WERI-Rb-1 (cell line): ENCODE measurements at regions not wholly inside any gene's neighbourhood (a gene's known extent, or its start where the extent isn't known, plus 50 kb on each side); places are given as distances from the start of the nearest gene placed in this dataset.

Experiments used
- DNase-seq: peaks from one replicate; pipeline ENCODE4 v3.0.0-alpha.2; 2020
- H3K27ac ChIP-seq: fragments of 250-450 bp; sonication (Bioruptor Pico); 2 replicates; pipeline ENCODE4 v1.5.1; 2020; ENCODE audit warnings: mild to moderate bottlenecking, moderate library complexity
- H3K27me3 ChIP-seq: fragments of 250-450 bp; sonication (Bioruptor Pico); 2 replicates; pipeline ENCODE4 v1.5.1; 2021; ENCODE audit warnings: mild to moderate bottlenecking, low read depth, moderate library complexity; ENCODE audit not compliant: insufficient read depth, severe bottlenecking
- H3K36me3 ChIP-seq: fragments of 250-450 bp; sonication (Bioruptor Pico); 2 replicates; pipeline ENCODE4 v1.5.1; 2020; ENCODE audit warnings: mild to moderate bottlenecking, moderate library complexity
- H3K4me3 ChIP-seq: 2 replicates; pipeline ENCODE4 v1.5.1; 2011; ENCODE audit warnings: low read depth, mild to moderate bottlenecking, control low read depth, low read length
- H3K9me3 ChIP-seq: fragments of 250-450 bp; sonication (Bioruptor Pico); 2 replicates; pipeline ENCODE4 v1.5.1; 2021; ENCODE audit warnings: mild to moderate bottlenecking, moderate library complexity; ENCODE audit not compliant: severe bottlenecking
- CTCF ChIP-seq: IDR thresholded peaks from 2 replicates; pipeline ENCODE4 v1.5.1; 2011; ENCODE audit warnings: low read depth, mild to moderate bottlenecking, control low read depth, inconsistent platforms, low read length

GRCh38 chr15:38992506-38992905, 427.9 kb upstream of the RASGRP1 start:
- H3K27me3 ChIP-seq: no peaks in the 10 kb centered on the region
- no peak overlapping the region for H3K27ac ChIP-seq
- H3K9me3 ChIP-seq: no peaks in the 10 kb centered on the region
- H3K4me3 ChIP-seq: no peak overlapping the region
- no peak for DNase-seq
- no peaks in the 10 kb centered on the region for H3K36me3 ChIP-seq
- TF ChIP-seq CTCF: no peak

GRCh38 chr15:38992930-38993329, 428.3 kb upstream of the RASGRP1 start:
- Histone ChIP-seq H3K4me3 (no peak overlapping the region), H3K27ac (no peak overlapping the region), H3K36me3 (no peaks in the 10 kb centered on the region), H3K9me3 (no peaks in the 10 kb centered on the region), H3K27me3 (no peaks in the 10 kb centered on the region)
- no peak for TF ChIP-seq CTCF
- DNase-seq: no peak

GRCh38 chr15:38994310-38994709, 429.7 kb upstream of the RASGRP1 start:
- Histone ChIP-seq H3K4me3 (no peak overlapping the region), H3K36me3 (no peaks in the 10 kb centered on the region), H3K27ac (no peak overlapping the region), H3K27me3 (no peaks in the 10 kb centered on the region), H3K9me3 (no peaks in the 10 kb centered on the region)
- no peak for TF ChIP-seq CTCF
- DNase-seq: no peak

GRCh38 chr15:38996111-38996631, 431.6 kb upstream of the RASGRP1 start:
- no peaks in the 10 kb centered on the region for H3K9me3 ChIP-seq
- no peak overlapping the region for H3K27ac ChIP-seq
- no peak for TF ChIP-seq CTCF
- no peaks in the 10 kb centered on the region for H3K36me3 ChIP-seq
- no peak overlapping the region for H3K4me3 ChIP-seq
- H3K27me3 ChIP-seq: no peaks in the 10 kb centered on the region
- no peak for DNase-seq

GRCh38 chr15:38997841-38998240, 433.2 kb upstream of the RASGRP1 start:
- Histone ChIP-seq H3K36me3 (no peaks in the 10 kb centered on the region), H3K4me3 (no peak overlapping the region), H3K9me3 (no peaks in the 10 kb centered on the region), H3K27ac (no peak overlapping the region), H3K27me3 (no peaks in the 10 kb centered on the region)
- no peak for TF ChIP-seq CTCF
- DNase-seq: no peak

- H3K9me3 ChIP-seq: no peaks in the 10 kb centered on the region
- DNase-seq: no peak
- H3K4me3 ChIP-seq: no peak overlapping the region
- H3K36me3 ChIP-seq: no peaks in the 10 kb centered on the region
- H3K27ac ChIP-seq: no peak overlapping the region
- no peak for TF ChIP-seq CTCF
- H3K27me3 ChIP-seq: peaks cover 6% of the 10 kb centered on the region
These were observed 435.6 kb upstream of the RASGRP1 start for GRCh38 chr15:39000008-39000734.
